ENCODE measurements at regions not wholly inside any gene's neighbourhood (a gene's known extent, or its start where the extent isn't known, plus 50 kb on each side); places are given as distances from the start of the nearest gene placed in this dataset.

DNA sequence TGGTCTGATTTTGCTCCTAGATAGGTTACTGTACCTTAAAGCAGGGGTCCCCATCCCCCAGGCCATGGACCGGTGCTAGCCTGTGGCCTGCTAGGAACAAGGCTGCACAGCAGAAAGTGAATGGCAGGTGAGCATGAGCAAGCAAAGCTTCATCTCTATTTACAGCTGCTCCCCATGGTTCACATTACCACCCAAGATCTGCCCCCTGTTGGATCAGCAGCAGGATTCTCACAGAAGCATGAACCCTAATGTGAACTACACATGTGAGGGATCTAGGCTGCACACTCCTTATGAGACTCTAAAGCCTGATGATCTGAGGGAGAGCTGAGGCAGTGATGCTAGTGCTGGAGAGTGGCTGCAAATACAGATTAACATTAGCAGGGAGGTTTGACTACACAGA, 78.1 kb downstream of the DRD1 start:
- no peak overlapping the region for H3K4me3 ChIP-seq (ENCODE audit: low read depth, low read length)
- DNase-seq (ENCODE audit: low read depth): no peak
- TF ChIP-seq, protein P1, sequence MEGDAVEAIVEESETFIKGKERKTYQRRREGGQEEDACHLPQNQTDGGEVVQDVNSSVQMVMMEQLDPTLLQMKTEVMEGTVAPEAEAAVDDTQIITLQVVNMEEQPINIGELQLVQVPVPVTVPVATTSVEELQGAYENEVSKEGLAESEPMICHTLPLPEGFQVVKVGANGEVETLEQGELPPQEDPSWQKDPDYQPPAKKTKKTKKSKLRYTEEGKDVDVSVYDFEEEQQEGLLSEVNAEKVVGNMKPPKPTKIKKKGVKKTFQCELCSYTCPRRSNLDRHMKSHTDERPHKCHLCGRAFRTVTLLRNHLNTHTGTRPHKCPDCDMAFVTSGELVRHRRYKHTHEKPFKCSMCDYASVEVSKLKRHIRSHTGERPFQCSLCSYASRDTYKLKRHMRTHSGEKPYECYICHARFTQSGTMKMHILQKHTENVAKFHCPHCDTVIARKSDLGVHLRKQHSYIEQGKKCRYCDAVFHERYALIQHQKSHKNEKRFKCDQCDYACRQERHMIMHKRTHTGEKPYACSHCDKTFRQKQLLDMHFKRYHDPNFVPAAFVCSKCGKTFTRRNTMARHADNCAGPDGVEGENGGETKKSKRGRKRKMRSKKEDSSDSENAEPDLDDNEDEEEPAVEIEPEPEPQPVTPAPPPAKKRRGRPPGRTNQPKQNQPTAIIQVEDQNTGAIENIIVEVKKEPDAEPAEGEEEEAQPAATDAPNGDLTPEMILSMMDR (conservative IDR thresholded peaks at IDR 0.05; ENCODE audit: low read depth, low read length): no peak

DNA sequence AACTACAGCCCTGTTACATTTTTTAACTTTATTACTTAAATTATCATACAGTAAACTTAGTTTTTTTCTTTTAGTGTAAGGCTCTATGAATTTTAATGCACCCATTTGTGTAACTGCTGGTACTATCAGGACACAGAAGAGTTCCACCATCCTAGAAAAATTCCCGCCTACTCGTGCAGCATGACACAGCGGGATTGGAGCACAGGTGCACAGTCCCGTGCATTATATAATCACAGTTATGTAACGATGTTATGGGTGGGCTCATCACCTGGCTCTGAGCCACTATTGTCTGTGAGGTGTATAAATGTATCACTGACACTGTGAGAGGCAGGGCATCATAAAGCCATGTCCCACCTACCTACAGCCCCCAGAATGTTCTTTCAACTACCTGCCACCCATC, 80.7 kb downstream of the DRD1 start:
- no peak for DNase-seq (ENCODE audit: low read depth)
- TF ChIP-seq, protein P1 (conservative IDR thresholded peaks at IDR 0.05; ENCODE audit: low read depth, low read length): no peak

DNA sequence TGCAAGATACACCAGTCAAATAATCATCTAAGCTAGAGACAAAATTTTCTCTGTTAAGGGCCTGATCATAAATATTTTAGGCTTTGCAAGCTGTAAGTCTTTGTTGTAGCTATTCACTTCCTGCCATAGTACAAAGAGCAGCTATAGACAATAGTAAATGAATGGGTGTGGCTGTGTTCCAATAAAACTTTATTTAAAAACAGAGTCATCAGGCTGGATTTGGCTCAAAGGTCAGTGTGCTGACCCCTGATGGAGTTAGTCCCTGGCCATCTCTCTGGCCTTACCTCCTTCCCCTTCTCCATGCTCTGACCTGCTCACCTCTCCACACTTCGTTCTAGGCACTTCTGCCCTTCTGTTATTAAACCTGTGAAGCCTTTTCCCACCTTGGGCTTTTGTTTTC, 86.0 kb downstream of the DRD1 start:
- DNase-seq (ENCODE audit: low read depth): no peak
- H3K4me3 ChIP-seq (ENCODE audit: low read depth, low read length): no peak overlapping the region
- TF ChIP-seq, protein P1 (conservative IDR thresholded peaks at IDR 0.05; ENCODE audit: low read depth, low read length): no peak

More for the DNA sequence above, 80.7 kb downstream of the DRD1 start:
- H3K4me3 ChIP-seq (ENCODE audit: low read depth, low read length): no peak overlapping the region

DNA sequence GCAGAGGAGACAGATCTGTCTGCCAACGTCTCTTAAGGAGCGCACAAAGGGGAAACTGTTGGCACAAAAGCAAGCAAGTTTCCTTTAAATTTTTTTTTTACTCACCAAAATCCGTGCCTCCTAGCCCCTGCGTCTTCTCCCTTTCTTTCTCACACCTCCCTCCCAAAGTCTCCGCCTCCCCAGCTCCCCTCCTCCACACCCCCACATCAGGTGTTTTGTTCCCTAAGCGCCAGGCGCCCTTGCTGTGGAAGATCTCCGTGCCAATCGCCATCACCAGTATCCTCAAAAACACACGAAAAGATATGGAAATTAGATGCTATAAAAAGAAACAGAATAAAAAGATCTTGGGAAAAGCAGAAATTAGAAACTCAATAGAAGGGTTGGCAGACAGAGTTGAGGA, 87.6 kb downstream of the DRD1 start:
- TF ChIP-seq, protein P1 (conservative IDR thresholded peaks at IDR 0.05; ENCODE audit: low read depth, low read length): no peak
- no peak for DNase-seq (ENCODE audit: low read depth)
- no peak overlapping the region for H3K4me3 ChIP-seq (ENCODE audit: low read depth, low read length)

DNA sequence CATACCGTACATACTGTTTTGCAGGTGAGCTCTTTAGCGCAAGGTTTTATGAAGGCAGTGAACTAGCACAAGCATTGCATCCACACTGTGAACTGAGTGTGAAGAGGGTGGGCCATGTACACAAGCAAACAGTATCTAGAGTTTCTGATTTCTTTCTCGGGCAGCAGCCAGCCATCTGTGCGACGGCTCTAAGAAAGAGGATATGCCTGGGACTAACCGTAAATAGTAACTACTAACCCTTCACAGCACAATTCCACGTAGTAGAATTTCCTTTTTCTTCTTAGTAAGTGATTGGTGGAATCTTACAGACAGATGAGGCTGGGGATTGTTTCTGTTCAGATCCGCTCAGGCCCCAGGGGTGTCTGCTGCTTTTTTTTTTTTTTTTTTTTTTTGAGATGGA, 89.0 kb downstream of the DRD1 start:
- no peak for DNase-seq (ENCODE audit: low read depth)
- TF ChIP-seq, protein P1 (conservative IDR thresholded peaks at IDR 0.05; ENCODE audit: low read depth, low read length): no peak
- no peak overlapping the region for H3K4me3 ChIP-seq (ENCODE audit: low read depth, low read length)

DNA sequence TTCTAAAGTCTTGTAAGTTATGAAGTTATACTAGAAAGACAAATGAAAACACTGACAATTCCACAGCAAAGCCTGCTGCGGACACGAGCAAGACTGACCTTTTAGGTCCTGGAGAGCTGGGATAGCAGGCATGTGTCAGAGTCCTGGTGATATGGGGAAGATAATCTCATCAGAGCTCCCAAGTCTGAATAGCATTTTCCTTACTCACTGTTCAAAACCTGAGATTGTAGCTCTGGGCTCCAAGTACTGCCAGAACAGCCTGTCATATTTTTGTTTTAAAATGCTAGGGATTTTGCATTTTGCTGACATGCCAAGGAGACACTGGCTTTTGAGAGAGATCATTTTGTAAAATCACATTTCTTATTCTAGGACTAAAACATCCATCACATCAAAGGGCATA, 90.1 kb downstream of the DRD1 start:
- TF ChIP-seq, protein P1 (conservative IDR thresholded peaks at IDR 0.05; ENCODE audit: low read depth, low read length): no peak
- no peak for DNase-seq (ENCODE audit: low read depth)
- H3K4me3 ChIP-seq (ENCODE audit: low read depth, low read length): no peak overlapping the region

DNA sequence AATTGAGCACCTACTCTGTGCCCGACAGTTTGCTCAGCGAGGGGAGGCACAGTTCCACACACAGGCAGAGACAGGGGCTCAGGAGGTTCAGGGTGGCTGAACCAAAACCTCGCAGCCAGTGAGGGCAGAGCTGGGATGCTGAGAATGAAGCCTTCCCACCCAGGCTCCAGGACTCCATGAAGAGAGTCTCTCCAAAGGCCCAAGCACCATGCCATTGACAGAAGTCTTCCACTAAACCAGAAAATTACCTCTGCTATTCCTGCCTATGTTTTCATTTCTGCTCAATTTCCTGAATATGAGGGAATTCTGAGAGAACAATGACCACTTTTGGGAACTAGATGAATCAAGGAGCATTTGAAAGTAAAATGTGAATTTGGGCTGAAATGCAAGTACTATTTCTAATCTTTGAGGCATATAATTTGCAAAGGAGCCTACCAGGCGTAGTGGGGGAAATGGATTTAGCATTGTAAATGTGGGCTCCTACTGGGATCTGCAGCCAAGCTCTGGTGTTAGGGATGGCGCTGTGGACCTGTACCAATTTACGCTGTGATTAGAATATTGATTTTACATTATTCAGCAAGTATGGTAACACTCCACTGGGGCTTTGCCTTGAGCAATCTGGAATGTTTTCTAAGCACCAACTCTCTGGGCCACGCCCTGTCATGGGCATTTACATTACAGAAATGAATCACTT, 91.9 kb downstream of the DRD1 start:
- DNase-seq (ENCODE audit: low read depth): no peak
- TF ChIP-seq, protein P1 (conservative IDR thresholded peaks at IDR 0.05; ENCODE audit: low read depth, low read length): no peak
- no peak overlapping the region for H3K4me3 ChIP-seq (ENCODE audit: low read depth, low read length)
